ENCODE measurements at regions not wholly inside any gene's neighbourhood (a gene's known extent, or its start where the extent isn't known, plus 50 kb on each side); places are given as distances from the start of the nearest gene placed in this dataset.

GRCh38 chr15:38054488-38054887, 120.0 kb downstream of the TMCO5A start:
- TF ChIP-seq CTCF (IDR thresholded peaks at IDR 0.05; ENCODE audit: poor library complexity, severe bottlenecking): no peak
- no peak for TF ChIP-seq TAF1 (IDR thresholded peaks at IDR 0.05; ENCODE audit: low read depth)

All from neural cell (in vitro differentiated cells).